ENCODE measurements at regions not wholly inside any gene's neighbourhood (a gene's known extent, or its start where the extent isn't known, plus 50 kb on each side); places are given as distances from the start of the nearest gene placed in this dataset.
"Not testable (repeated sequence)": the region's sequence is repeated elsewhere in the genome, so short reads cannot be mapped to it uniquely, and the experiment has no call there.

DNA sequence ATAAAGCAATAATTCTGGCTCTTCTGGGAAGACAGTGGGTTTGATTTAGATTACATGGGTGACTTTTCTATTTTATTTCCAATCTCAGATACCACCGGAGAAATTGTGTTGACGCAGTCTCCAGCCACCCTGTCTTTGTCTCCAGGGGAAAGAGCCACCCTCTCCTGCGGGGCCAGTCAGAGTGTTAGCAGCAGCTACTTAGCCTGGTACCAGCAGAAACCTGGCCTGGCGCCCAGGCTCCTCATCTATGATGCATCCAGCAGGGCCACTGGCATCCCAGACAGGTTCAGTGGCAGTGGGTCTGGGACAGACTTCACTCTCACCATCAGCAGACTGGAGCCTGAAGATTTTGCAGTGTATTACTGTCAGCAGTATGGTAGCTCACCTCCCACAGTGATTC is 1347.6 kb downstream of the RPIA start:
- H3K27ac ChIP-seq (ENCODE audit: low read depth in 1 of 3, low read length in 2 of 3); H3K4me3 ChIP-seq (ENCODE audit: low read depth in 1 of 3, low read length in 3 of 3); FAIRE-seq; DNase-seq; H3K36me3 ChIP-seq (ENCODE audit: control insufficient read depth in 3 of 3, insufficient read depth in 2 of 3, low read depth in 1 of 3, low read length in 3 of 3); H3K27me3 ChIP-seq (ENCODE audit: control insufficient read depth in 3 of 3, insufficient read depth in 3 of 3, low read length in 3 of 3); H3K9me3 ChIP-seq (ENCODE audit: control insufficient read depth in 2 of 2, insufficient read depth in 1 of 2, low read depth in 1 of 2, low read length in 1 of 2); H3K4me1 ChIP-seq (ENCODE audit: control insufficient read depth in 3 of 3, insufficient read depth in 2 of 3, low read depth in 1 of 3, low read length in 2 of 3): not testable (repeated sequence)
- WGBS, 3 donors = 56 to 76% (median 75%) methylated on average over 4 of the region's 4 CpGs

DNA sequence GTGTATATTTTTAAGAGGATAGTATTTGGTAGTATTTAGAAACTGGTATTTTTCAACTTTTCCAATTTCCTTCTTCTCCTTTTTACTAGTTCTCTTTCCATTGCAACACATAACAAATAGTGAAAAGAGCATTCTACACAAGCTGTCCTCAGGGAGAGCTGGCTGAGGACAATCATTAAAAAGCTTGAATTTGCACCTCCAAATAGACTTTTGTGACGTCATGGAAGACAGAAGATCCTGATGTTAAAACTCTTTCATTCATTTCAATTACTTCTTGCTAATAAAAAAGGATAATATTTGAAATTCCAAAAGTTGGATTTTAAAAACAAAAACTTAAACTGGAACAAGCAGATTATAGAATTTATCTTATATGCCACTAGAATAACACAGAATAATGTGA is 1356.3 kb downstream of the RPIA start:
- not testable (repeated sequence) for H3K9me3 ChIP-seq (ENCODE audit: control insufficient read depth in 2 of 2, insufficient read depth in 1 of 2, low read depth in 1 of 2, low read length in 1 of 2); FAIRE-seq; H3K4me3 ChIP-seq (ENCODE audit: low read depth in 1 of 3, low read length in 3 of 3); H3K36me3 ChIP-seq (ENCODE audit: control insufficient read depth in 3 of 3, insufficient read depth in 2 of 3, low read depth in 1 of 3, low read length in 3 of 3); H3K27me3 ChIP-seq (ENCODE audit: control insufficient read depth in 3 of 3, insufficient read depth in 3 of 3, low read length in 3 of 3); H3K4me1 ChIP-seq (ENCODE audit: control insufficient read depth in 3 of 3, insufficient read depth in 2 of 3, low read depth in 1 of 3, low read length in 2 of 3); H3K27ac ChIP-seq (ENCODE audit: low read depth in 1 of 3, low read length in 2 of 3); DNase-seq
- 41 to 52% (median 52%) methylated on average over 1 of the region's 1 CpG for WGBS, 3 donors

DNA sequence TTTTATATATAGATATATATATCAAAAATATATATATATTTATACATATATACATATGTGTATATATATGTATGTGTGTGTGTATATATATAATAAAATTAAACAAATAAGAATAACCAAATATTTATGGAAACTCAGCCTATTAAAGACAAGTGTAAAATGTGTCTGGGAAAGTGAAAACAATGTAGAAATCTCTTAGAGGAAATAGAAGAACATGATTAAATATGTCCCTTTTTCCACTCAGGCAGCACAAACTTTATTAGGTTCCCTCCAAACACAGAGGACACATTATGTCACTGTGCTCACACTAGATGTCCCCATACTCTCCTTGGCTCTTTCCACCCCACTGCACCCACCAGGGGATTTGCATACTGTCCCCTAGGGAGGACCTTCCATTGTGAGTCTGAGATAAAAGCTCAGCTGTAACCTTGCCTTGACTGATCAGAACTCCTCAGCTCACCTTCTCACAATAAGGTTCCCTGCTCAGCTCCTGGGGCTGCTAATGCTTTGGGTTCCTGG is 1360.7 kb downstream of the RPIA start:
- H3K36me3 ChIP-seq (ENCODE audit: control insufficient read depth in 3 of 3, insufficient read depth in 2 of 3, low read depth in 1 of 3, low read length in 3 of 3); H3K27me3 ChIP-seq (ENCODE audit: control insufficient read depth in 3 of 3, insufficient read depth in 3 of 3, low read length in 3 of 3); H3K4me3 ChIP-seq (ENCODE audit: low read depth in 1 of 3, low read length in 3 of 3); H3K4me1 ChIP-seq (ENCODE audit: control insufficient read depth in 3 of 3, insufficient read depth in 2 of 3, low read depth in 1 of 3, low read length in 2 of 3); H3K9me3 ChIP-seq (ENCODE audit: control insufficient read depth in 2 of 2, insufficient read depth in 1 of 2, low read depth in 1 of 2, low read length in 1 of 2); DNase-seq; H3K27ac ChIP-seq (ENCODE audit: low read depth in 1 of 3, low read length in 2 of 3): not testable (repeated sequence)
- FAIRE-seq = peak; percentile 95

DNA sequence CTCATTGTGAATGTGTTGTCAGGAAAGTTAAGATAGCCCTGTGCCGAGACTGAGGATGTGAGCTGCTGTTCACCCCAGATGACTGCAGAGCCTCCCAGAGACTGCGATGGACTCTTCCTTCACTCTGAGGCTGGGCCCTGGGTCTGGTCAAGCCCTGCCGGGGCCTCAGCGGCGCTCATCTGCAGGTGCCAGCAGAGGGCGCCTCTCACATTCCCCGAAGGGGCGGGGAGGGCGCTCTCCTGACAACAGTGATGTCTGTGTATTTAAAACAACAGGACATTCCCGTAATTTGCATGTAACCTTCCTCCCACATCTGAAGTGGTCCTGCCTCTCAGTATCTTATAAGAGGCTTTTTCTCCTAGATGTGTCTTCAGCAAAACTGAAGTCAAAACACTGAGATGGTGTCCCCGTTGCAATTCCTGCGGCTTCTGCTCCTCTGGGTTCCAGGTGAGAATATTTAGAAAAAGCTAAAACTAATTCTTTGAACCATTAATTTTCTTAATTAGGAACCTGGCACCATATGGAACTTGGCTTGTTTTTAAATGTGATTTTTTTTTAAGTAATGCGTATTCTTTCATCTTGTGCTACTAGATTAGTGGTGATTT is 1377.9 kb downstream of the RPIA start:
- H3K27me3 ChIP-seq (ENCODE audit: control insufficient read depth in 3 of 3, insufficient read depth in 3 of 3, low read length in 3 of 3) = peaks cover 0 to 2% (median 2%) of the 10 kb centered on the region in 3 donors
- no peaks in the 10 kb centered on the region for H3K4me1 ChIP-seq (ENCODE audit: control insufficient read depth in 3 of 3, insufficient read depth in 2 of 3, low read depth in 1 of 3, low read length in 2 of 3)
- FAIRE-seq = no peak
- no peak overlapping the region for H3K4me3 ChIP-seq (ENCODE audit: low read depth in 1 of 3, low read length in 3 of 3)
- peak; percentile 16 to 27 for DNase-seq
- 29 to 32% (median 31%) methylated on average over 13 of the region's 13 CpGs for WGBS, 3 donors
- no peaks in the 10 kb centered on the region for H3K36me3 ChIP-seq (ENCODE audit: control insufficient read depth in 3 of 3, insufficient read depth in 2 of 3, low read depth in 1 of 3, low read length in 3 of 3)
- H3K9me3 ChIP-seq (ENCODE audit: control insufficient read depth in 2 of 2, insufficient read depth in 1 of 2, low read depth in 1 of 2, low read length in 1 of 2) = peaks cover 0 to 7% of the 10 kb centered on the region in 2 donors
- no peak overlapping the region for H3K27ac ChIP-seq (ENCODE audit: low read depth in 1 of 3, low read length in 2 of 3)

DNA sequence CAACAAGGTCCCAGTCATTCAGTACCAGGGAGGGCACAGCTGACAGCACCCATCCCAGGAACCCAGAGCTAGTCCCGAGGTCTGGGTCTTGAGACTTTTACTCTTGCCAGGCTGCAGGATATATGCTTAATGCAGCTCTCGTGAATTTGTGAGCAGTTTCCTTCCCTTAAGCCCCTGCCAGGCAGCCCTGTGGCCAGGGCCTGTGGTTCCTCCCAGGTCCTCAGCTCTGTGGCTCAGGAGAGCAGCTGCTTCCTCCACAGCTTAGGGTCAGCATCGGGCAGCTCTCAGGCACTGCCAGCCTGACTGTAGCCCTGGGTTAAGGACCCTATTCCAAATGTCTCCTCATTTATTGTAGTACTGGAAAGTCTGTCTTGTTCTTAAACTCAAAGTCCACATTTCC is 1384.8 kb downstream of the RPIA start:
- peaks cover 0 to 7% of the 10 kb centered on the region in 2 donors for H3K9me3 ChIP-seq (ENCODE audit: control insufficient read depth in 2 of 2, insufficient read depth in 1 of 2, low read depth in 1 of 2, low read length in 1 of 2)
- FAIRE-seq (no peak), DNase-seq (no peak)
- H3K27ac ChIP-seq (ENCODE audit: low read depth in 1 of 3, low read length in 2 of 3) = no peak overlapping the region
- no peaks in the 10 kb centered on the region for H3K36me3 ChIP-seq (ENCODE audit: control insufficient read depth in 3 of 3, insufficient read depth in 2 of 3, low read depth in 1 of 3, low read length in 3 of 3)
- H3K4me1 ChIP-seq (ENCODE audit: control insufficient read depth in 3 of 3, insufficient read depth in 2 of 3, low read depth in 1 of 3, low read length in 2 of 3) = no peaks in the 10 kb centered on the region
- 52 to 65% (median 56%) methylated on average over 3 of the region's 3 CpGs for WGBS, 3 donors
- H3K27me3 ChIP-seq (ENCODE audit: control insufficient read depth in 3 of 3, insufficient read depth in 3 of 3, low read length in 3 of 3) = no peaks in the 10 kb centered on the region
- H3K4me3 ChIP-seq (ENCODE audit: low read depth in 1 of 3, low read length in 3 of 3) = no peak overlapping the region

DNA sequence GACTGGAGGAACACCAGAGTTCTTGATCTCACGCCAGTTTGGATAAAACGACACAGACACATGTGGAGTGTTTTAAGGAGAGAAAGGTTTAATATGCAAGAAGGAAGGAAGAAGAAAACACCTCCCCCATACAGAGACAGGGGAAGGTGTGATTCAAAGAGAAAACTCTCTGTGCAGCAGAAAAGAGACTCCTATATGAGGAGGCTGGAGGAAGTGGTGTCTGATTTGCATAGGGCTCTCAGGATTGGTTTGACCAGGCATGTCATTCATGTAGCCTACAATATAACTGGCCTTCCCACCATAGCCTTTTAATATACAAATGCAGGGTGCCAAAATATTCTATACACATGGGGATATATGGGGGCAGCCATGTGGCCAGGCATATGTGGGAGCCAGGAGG is 1386.5 kb downstream of the RPIA start:
- Histone ChIP-seq H3K36me3 (ENCODE audit: control insufficient read depth in 3 of 3, insufficient read depth in 2 of 3, low read depth in 1 of 3, low read length in 3 of 3) (no peaks in the 10 kb centered on the region), H3K9me3 (ENCODE audit: control insufficient read depth in 2 of 2, insufficient read depth in 1 of 2, low read depth in 1 of 2, low read length in 1 of 2) (peaks cover 0 to 7% of the 10 kb centered on the region in 2 donors), H3K27me3 (ENCODE audit: control insufficient read depth in 3 of 3, insufficient read depth in 3 of 3, low read length in 3 of 3) (no peaks in the 10 kb centered on the region), H3K4me1 (ENCODE audit: control insufficient read depth in 3 of 3, insufficient read depth in 2 of 3, low read depth in 1 of 3, low read length in 2 of 3) (no peaks in the 10 kb centered on the region), H3K27ac (ENCODE audit: low read depth in 1 of 3, low read length in 2 of 3) (no peak overlapping the region), H3K4me3 (ENCODE audit: low read depth in 1 of 3, low read length in 3 of 3) (no peak overlapping the region)
- DNase-seq (no peak), FAIRE-seq (no peak)
- WGBS, 3 donors = 62 to 81% (median 66%) methylated on average over 2 of the region's 2 CpGs

DNA sequence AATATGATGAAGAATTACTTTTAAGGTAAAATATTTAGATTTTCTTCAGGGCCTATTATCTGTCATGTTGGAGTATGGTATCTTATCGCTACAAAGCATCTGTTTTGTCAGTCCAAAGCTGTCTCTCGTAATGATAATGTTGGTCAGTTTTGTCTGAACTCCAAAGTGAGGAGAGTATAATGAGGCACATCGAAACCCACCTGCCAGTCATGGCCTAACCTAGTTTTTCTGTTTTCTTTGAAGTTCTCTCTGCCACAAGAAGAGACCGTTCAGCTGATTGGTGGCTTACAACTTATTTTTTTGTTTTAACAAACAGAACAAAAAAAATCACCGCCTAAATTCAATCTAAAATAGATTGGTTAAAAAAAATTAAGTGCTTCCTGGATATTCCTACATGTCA is 1387.9 kb downstream of the RPIA start:
- H3K9me3 ChIP-seq (ENCODE audit: control insufficient read depth in 2 of 2, insufficient read depth in 1 of 2, low read depth in 1 of 2, low read length in 1 of 2) = peaks cover 0 to 7% of the 10 kb centered on the region in 2 donors
- DNase-seq (no peak), FAIRE-seq (no peak)
- H3K4me3 ChIP-seq (ENCODE audit: low read depth in 1 of 3, low read length in 3 of 3) = no peak overlapping the region
- no peaks in the 10 kb centered on the region for H3K4me1 ChIP-seq (ENCODE audit: control insufficient read depth in 3 of 3, insufficient read depth in 2 of 3, low read depth in 1 of 3, low read length in 2 of 3)
- H3K36me3 ChIP-seq (ENCODE audit: control insufficient read depth in 3 of 3, insufficient read depth in 2 of 3, low read depth in 1 of 3, low read length in 3 of 3) = no peaks in the 10 kb centered on the region
- H3K27ac ChIP-seq (ENCODE audit: low read depth in 1 of 3, low read length in 2 of 3) = no peak overlapping the region
- 66 to 69% (median 68%) methylated on average over 5 of the region's 5 CpGs for WGBS, 3 donors
- H3K27me3 ChIP-seq (ENCODE audit: control insufficient read depth in 3 of 3, insufficient read depth in 3 of 3, low read length in 3 of 3) = no peaks in the 10 kb centered on the region

DNA sequence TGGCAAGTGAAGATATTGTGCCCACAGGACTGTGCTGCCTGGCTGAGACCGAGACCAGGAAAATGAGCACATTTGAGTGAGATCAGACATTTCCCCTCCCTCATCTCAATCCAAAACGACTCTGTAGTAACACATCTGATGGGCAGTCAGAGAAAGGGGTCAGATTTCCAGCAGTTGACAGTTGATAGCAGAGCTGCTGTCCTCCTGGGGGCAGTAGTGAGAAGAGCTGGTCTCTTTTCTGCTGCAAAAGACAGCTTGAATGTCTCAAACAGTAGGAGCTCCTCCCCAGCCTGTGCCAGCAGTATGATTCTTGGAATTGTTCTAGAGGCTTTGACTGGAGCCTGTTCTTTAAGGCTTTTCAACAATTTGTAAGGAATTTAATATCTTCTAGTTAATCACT is 1396.3 kb downstream of the RPIA start:
- WGBS, 3 donors = 11 to 30% (median 13%) methylated on average over 2 of the region's 2 CpGs
- not testable (repeated sequence) for H3K9me3 ChIP-seq (ENCODE audit: control insufficient read depth in 2 of 2, insufficient read depth in 1 of 2, low read depth in 1 of 2, low read length in 1 of 2); H3K27ac ChIP-seq (ENCODE audit: low read depth in 1 of 3, low read length in 2 of 3); H3K36me3 ChIP-seq (ENCODE audit: control insufficient read depth in 3 of 3, insufficient read depth in 2 of 3, low read depth in 1 of 3, low read length in 3 of 3); H3K4me1 ChIP-seq (ENCODE audit: control insufficient read depth in 3 of 3, insufficient read depth in 2 of 3, low read depth in 1 of 3, low read length in 2 of 3); FAIRE-seq; DNase-seq; H3K27me3 ChIP-seq (ENCODE audit: control insufficient read depth in 3 of 3, insufficient read depth in 3 of 3, low read length in 3 of 3); H3K4me3 ChIP-seq (ENCODE audit: low read depth in 1 of 3, low read length in 3 of 3)
